ENCODE measurements at regions not wholly inside any gene's neighbourhood (a gene's known extent, or its start where the extent isn't known, plus 50 kb on each side); places are given as distances from the start of the nearest gene placed in this dataset.

DNA sequence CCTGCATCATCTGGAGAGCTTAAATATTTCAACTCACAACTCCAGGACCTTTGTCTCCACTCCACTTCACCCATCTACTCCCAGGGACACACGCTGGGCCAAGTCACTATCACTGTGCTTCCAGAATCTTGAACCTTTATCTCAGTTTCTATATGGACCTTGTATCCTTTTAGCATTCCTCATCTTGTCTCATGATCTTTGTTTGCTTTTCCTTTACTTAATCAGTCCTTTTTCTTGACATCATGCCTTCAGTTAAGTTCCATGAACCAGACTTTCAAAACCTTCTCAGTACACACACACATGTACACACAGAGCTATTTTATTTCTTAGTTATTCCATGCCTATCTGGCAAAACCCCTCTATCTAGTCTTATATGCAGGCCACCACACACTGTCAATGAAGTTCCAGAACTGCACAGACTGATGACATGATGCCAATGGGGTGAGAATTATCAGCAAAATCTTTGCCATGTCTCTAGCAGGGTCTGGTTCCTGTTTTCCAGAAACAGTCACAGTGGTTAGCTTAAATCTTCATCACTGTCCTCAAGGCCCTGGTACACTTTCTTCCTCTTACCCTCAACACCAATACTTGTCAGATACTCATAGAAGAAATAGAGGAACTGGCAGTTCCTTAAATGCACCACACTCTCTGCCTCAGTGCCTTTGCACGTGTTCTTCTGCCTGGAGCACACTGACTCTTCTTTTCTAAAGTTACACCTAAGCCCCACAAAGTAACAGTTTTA is 77.6 kb upstream of the STARD13 start:
- TF ChIP-seq, protein P1, sequence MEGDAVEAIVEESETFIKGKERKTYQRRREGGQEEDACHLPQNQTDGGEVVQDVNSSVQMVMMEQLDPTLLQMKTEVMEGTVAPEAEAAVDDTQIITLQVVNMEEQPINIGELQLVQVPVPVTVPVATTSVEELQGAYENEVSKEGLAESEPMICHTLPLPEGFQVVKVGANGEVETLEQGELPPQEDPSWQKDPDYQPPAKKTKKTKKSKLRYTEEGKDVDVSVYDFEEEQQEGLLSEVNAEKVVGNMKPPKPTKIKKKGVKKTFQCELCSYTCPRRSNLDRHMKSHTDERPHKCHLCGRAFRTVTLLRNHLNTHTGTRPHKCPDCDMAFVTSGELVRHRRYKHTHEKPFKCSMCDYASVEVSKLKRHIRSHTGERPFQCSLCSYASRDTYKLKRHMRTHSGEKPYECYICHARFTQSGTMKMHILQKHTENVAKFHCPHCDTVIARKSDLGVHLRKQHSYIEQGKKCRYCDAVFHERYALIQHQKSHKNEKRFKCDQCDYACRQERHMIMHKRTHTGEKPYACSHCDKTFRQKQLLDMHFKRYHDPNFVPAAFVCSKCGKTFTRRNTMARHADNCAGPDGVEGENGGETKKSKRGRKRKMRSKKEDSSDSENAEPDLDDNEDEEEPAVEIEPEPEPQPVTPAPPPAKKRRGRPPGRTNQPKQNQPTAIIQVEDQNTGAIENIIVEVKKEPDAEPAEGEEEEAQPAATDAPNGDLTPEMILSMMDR (IDR thresholded peaks at IDR 0.05): no peak
- no peak for TF ChIP-seq POLR2A (IDR thresholded peaks at IDR 0.05)

All from uterus (tissue), 2 donors.